ENCODE measurements at regions not wholly inside any gene's neighbourhood (a gene's known extent, or its start where the extent isn't known, plus 50 kb on each side); places are given as distances from the start of the nearest gene placed in this dataset.

GRCh38 chr3:74021449-74021848, 396.7 kb upstream of the PDZRN3 start:
- TF ChIP-seq POLR2A (IDR thresholded peaks at IDR 0.05; ENCODE audit: low read length) (no peak), GATA1 (IDR thresholded peaks at IDR 0.05; ENCODE audit: low read depth, low read length) (no peak)
